GM23248 (cell line): ENCODE measurements at regions not wholly inside any gene's neighbourhood (a gene's known extent, or its start where the extent isn't known, plus 50 kb on each side); places are given as distances from the start of the nearest gene placed in this dataset.

Source experiments
- DNase-seq: peaks from one replicate; pipeline ENCODE4 v3.0.0-alpha.2; 2015
- H2AFZ ChIP-seq: fragments of 200-600 bp; sonication (generic); 2 replicates; pipeline ENCODE4 v1.6.1; 2016; ENCODE audit warnings: antibody characterized with exemption
- H3F3A ChIP-seq: fragments of 200-600 bp; sonication (generic); 2 replicates; pipeline ENCODE4 v1.6.1; 2016; ENCODE audit warnings: mild to moderate bottlenecking, antibody characterized with exemption, mixed run types; ENCODE audit not compliant: insufficient read depth
- H3K27ac ChIP-seq: fragments of 200-600 bp; sonication (generic); 2 replicates; pipeline ENCODE4 v1.5.1; 2016; ENCODE audit warnings: mild to moderate bottlenecking
- H3K27me3 ChIP-seq: fragments of 200-600 bp; sonication (generic); replicated peaks from 2 replicates; pipeline ENCODE4 v1.6.1; 2016; ENCODE audit warnings: mild to moderate bottlenecking; ENCODE audit not compliant: insufficient read depth
- H3K36me3 ChIP-seq: fragments of 200-600 bp; sonication (generic); 2 replicates; pipeline ENCODE4 v1.6.1; 2016; ENCODE audit warnings: low read depth, mild to moderate bottlenecking
- H3K4me1 ChIP-seq: fragments of 200-600 bp; sonication (generic); 2 replicates; pipeline ENCODE4 v1.6.1; 2016; ENCODE audit warnings: mild to moderate bottlenecking; ENCODE audit not compliant: insufficient read depth
- H3K4me2 ChIP-seq: fragments of 200-600 bp; sonication (generic); one replicate; pipeline ENCODE4 v1.6.1; 2016; ENCODE audit warnings: mild to moderate bottlenecking; ENCODE audit not compliant: unreplicated experiment
- H3K4me3 ChIP-seq: fragments of 200-600 bp; sonication (generic); 2 replicates; pipeline ENCODE4 v1.5.1; 2016; ENCODE audit warnings: mild to moderate bottlenecking
- H3K79me2 ChIP-seq: fragments of 200-600 bp; sonication (generic); 2 replicates; pipeline ENCODE4 v1.6.1; 2016; ENCODE audit warnings: mild to moderate bottlenecking; ENCODE audit not compliant: insufficient read depth
- H3K9ac ChIP-seq: fragments of 200-600 bp; sonication (generic); 2 replicates; pipeline ENCODE4 v1.6.1; 2016; ENCODE audit warnings: mild to moderate bottlenecking
- H3K9me2 ChIP-seq: fragments of 200-600 bp; sonication (generic); 2 replicates; pipeline ENCODE4 v1.6.1; 2016; ENCODE audit warnings: mixed run types, mild to moderate bottlenecking, moderate library complexity; ENCODE audit not compliant: insufficient read depth
- H3K9me3 ChIP-seq: fragments of 200-600 bp; sonication (generic); one replicate; pipeline ENCODE4 v1.6.1; 2017; ENCODE audit warnings: low read depth
- H4K20me1 ChIP-seq: fragments of 200-600 bp; sonication (generic); 2 replicates; pipeline ENCODE4 v1.6.0; 2016; ENCODE audit not compliant: insufficient read depth
- EZH2 ChIP-seq: fragments of 200-600 bp; sonication (generic); IDR thresholded peaks from 2 replicates; pipeline ENCODE4 v1.6.1; 2018; ENCODE audit warnings: antibody characterized with exemption, mild to moderate bottlenecking; ENCODE audit not compliant: insufficient read depth, poor library complexity, severe bottlenecking
- EZH2phosphoT487 ChIP-seq: fragments of 200-600 bp; sonication (generic); IDR thresholded peaks from 2 replicates; pipeline ENCODE4 v1.6.1; 2018; ENCODE audit warnings: antibody characterized with exemption, moderate library complexity, mild to moderate bottlenecking, low read depth; ENCODE audit not compliant: insufficient read depth
- WGBS, 2 experiments: methylation state at CpG; one replicate each; pipeline ENCODE4 v1.1.6; 2015 to 2017; ENCODE audit warnings: low lambda C conversion rate in 2 of 2, low coverage in 1 of 2; ENCODE audit errors: missing lambda C conversion rate in 2 of 2; 5-methylcytosine and 5-hydroxymethylcytosine counted together
- in situ Hi-C: fragments of 300-500 bp; cut with MboI; formaldehyde crosslinking; loops from 2 replicates; pipeline ENCODE4 v1.15.0; 2020

DNA sequence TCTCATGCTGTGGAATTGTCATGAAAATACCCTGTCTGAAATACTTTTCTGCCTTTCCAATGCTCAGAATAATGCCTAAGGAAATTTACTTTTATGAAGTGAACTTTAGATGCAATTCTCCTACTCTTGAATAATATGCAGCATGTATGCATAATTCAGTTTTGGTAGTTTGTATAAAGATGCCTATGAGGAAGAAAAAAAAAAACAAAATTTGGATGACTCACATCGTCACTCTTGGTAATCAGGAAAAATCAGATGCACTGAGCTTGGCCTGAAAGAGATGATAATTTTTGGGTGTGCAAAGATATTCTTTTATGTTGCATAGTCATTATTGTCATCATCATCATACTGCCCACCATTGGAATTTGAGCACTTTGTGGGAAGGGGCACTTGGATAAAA lies 382.1 kb downstream of the ANKRD7 start:
- Histone ChIP-seq H3K9me2 (no peaks in the 10 kb centered on the region), H3K4me1 (no peaks in the 10 kb centered on the region), H3K4me2 (no peak overlapping the region), H3K36me3 (no peaks in the 10 kb centered on the region), H3K9me3 (no peaks in the 10 kb centered on the region), H2AFZ (no peak overlapping the region), H3F3A (no peaks in the 10 kb centered on the region), H3K27me3 (no peaks in the 10 kb centered on the region), H3K27ac (no peak overlapping the region), H3K4me3 (no peak overlapping the region), H3K9ac (no peak overlapping the region), H3K79me2 (no peaks in the 10 kb centered on the region), H4K20me1 (no peaks in the 10 kb centered on the region)
- TF ChIP-seq EZH2 (no peak), EZH2phosphoT487 (no peak)
- 8 to 10% methylated on average over 1 of the region's 1 CpG for WGBS, 2 experiments
- in situ Hi-C loops: no loop called here
- no peak for DNase-seq

- in situ Hi-C loops: no loop called here
- Histone ChIP-seq H2AFZ (no peak overlapping the region), H3K27ac (no peak overlapping the region), H3K4me1 (no peaks in the 10 kb centered on the region), H3K36me3 (no peaks in the 10 kb centered on the region), H3K9ac (no peak overlapping the region), H3K4me2 (no peak overlapping the region), H3K79me2 (no peaks in the 10 kb centered on the region), H3F3A (no peaks in the 10 kb centered on the region), H3K9me2 (no peaks in the 10 kb centered on the region), H4K20me1 (no peaks in the 10 kb centered on the region), H3K9me3 (no peaks in the 10 kb centered on the region), H3K4me3 (no peak overlapping the region), H3K27me3 (no peaks in the 10 kb centered on the region)
- no peak for TF ChIP-seq EZH2
- TF ChIP-seq EZH2phosphoT487: no peak
- 19 to 33% methylated on average over 3 of the region's 3 CpGs for WGBS, 2 experiments
- DNase-seq: no peak
Observed at GRCh38 chr7:118609207-118609606, 384.7 kb downstream of the ANKRD7 start.

DNA sequence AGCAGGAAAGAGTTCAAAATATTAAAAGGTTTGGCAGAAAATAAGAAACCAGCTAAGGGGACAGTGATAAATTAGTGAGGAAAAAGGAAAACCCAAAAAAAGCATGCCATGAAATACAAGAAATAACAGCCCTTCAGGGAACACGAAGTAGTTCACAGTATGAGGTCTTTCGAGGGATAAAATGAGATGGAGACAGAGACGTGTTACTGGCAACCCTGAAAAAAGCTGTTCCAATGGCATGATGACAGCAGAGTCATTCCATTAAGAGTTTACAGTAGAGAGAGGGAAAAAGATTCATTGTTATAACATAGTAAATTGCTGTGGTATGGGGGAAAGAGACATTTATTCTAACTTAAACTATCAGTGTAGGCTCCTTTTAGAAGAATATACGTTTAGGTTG lies 391.2 kb downstream of the ANKRD7 start:
- TF ChIP-seq EZH2 (no peak), EZH2phosphoT487 (no peak)
- Histone ChIP-seq H3K4me3 (no peak overlapping the region), H3K36me3 (no peaks in the 10 kb centered on the region), H3K4me1 (no peaks in the 10 kb centered on the region), H3K9ac (no peak overlapping the region), H4K20me1 (no peaks in the 10 kb centered on the region), H3K79me2 (no peaks in the 10 kb centered on the region), H3K27ac (no peak overlapping the region), H3K9me2 (no peaks in the 10 kb centered on the region), H2AFZ (no peak overlapping the region), H3K9me3 (no peaks in the 10 kb centered on the region), H3K4me2 (no peak overlapping the region), H3K27me3 (no peaks in the 10 kb centered on the region), H3F3A (no peaks in the 10 kb centered on the region)
- no peak for DNase-seq
- 8 to 10% methylated on average over 4 of the region's 4 CpGs for WGBS, 2 experiments
- in situ Hi-C loops: no loop called here

DNA sequence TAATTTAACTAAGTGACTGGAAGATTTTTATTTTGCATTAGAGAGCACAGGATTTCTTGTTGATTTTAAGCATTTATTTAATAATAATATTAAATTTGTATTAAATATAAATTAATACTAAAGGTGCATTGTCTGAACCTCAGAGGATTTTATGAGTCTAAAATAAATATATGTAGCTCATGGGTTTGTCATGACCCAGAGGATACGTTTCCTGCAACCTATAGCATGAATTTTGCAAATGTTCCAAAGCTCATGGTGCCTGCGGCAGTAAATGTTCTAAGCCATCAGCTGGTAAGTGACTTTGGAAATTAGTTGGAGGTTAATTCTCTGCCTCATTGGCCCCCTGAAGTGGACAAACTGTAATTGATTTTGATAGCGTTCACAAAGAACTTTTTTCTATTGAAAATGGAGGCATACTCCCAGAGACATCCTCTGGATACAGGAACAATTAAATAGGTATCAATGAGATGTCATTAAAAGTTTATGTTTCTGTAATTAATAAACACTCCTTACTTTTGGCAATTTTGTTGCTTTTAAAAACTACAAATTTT lies 397.4 kb downstream of the ANKRD7 start:
- DNase-seq: no peak
- no peaks in the 10 kb centered on the region for H3F3A ChIP-seq
- 22 to 24% methylated on average over 3 of the region's 3 CpGs for WGBS, 2 experiments
- no peaks in the 10 kb centered on the region for H3K9me3 ChIP-seq
- H3K4me2 ChIP-seq: no peak overlapping the region
- H3K27ac ChIP-seq: no peak overlapping the region
- in situ Hi-C loops: no loop called here
- H3K9ac ChIP-seq: no peak overlapping the region
- H4K20me1 ChIP-seq: no peaks in the 10 kb centered on the region
- no peaks in the 10 kb centered on the region for H3K36me3 ChIP-seq
- no peak overlapping the region for H2AFZ ChIP-seq
- H3K79me2 ChIP-seq: no peaks in the 10 kb centered on the region
- H3K4me3 ChIP-seq: no peak overlapping the region
- H3K9me2 ChIP-seq: no peaks in the 10 kb centered on the region
- TF ChIP-seq EZH2 (no peak), EZH2phosphoT487 (no peak)
- no peaks in the 10 kb centered on the region for H3K4me1 ChIP-seq
- H3K27me3 ChIP-seq: no peaks in the 10 kb centered on the region

DNA sequence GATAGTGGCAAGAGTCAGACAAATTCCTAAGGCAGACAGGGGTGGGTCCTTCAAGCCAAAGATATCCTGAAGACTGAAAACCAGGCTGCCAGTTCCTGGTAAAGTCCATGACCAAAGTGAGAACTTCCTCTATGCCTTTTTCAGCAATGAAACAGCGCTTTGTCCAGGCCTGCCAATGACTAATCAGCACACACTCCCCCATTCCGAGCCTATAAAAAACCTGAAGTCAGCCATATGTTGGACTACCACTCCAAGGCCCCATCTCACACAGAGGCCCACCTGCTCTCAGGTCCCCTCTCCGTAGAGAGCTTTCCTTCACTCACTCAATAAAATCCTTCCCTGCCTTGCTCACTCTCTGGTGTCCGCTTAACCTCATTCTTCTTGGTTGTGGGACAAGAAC lies 402.2 kb downstream of the ANKRD7 start:
- no peak for DNase-seq
- no peak overlapping the region for H3K4me3 ChIP-seq
- no peaks in the 10 kb centered on the region for H3K36me3 ChIP-seq
- TF ChIP-seq EZH2phosphoT487: no peak
- no peak for TF ChIP-seq EZH2
- no peak overlapping the region for H3K9ac ChIP-seq
- no peak overlapping the region for H3K4me2 ChIP-seq
- WGBS, 2 experiments: 24 to 31% methylated on average over 4 of the region's 4 CpGs
- H3F3A ChIP-seq: no peaks in the 10 kb centered on the region
- no peaks in the 10 kb centered on the region for H3K9me2 ChIP-seq
- H3K9me3 ChIP-seq: no peaks in the 10 kb centered on the region
- no peaks in the 10 kb centered on the region for H3K4me1 ChIP-seq
- no peak overlapping the region for H3K27ac ChIP-seq
- no peaks in the 10 kb centered on the region for H3K27me3 ChIP-seq
- no peaks in the 10 kb centered on the region for H4K20me1 ChIP-seq
- no peak overlapping the region for H2AFZ ChIP-seq
- in situ Hi-C loops: no loop called here
- H3K79me2 ChIP-seq: no peaks in the 10 kb centered on the region
